Lung (tissue), 11 donors: ENCODE measurements at regions not wholly inside any gene's neighbourhood (a gene's known extent, or its start where the extent isn't known, plus 50 kb on each side); places are given as distances from the start of the nearest gene placed in this dataset.

Experiments used
- ATAC-seq: fragments of 200-7000 bp; cut with Tn5 transposase; one replicate; pipeline ENCODE4 v1.9.1; 2020; ENCODE audit warnings: moderate number of reproducible peaks; ENCODE audit not compliant: insufficient read depth, low FRiP score
- DNase-seq, 3 donors: peaks; one replicate each; pipeline ENCODE4 v3.0.0-alpha.2; 2013 to 2017
- H3K27ac ChIP-seq, 2 donors: one replicate each; pipeline ENCODE4 v1.5.1; 2013; ENCODE audit warnings: mild to moderate bottlenecking in 2 of 2, moderate library complexity in 2 of 2, control low read depth in 1 of 2, inconsistent platforms in 1 of 2, low read depth in 1 of 2, low read length in 1 of 2
- H3K27me3 ChIP-seq, 3 donors: one replicate each; pipeline ENCODE4 v1.5.1; 2013; ENCODE audit warnings: low read length in 2 of 3; ENCODE audit not compliant: control insufficient read depth in 3 of 3, insufficient read depth in 3 of 3
- H3K36me3 ChIP-seq, 4 donors: one replicate each; pipeline ENCODE4 v1.5.1; 2013; ENCODE audit warnings: low read length in 4 of 4, mild to moderate bottlenecking in 1 of 4, moderate library complexity in 1 of 4; ENCODE audit not compliant: control insufficient read depth in 4 of 4, insufficient read depth in 4 of 4
- H3K4me1 ChIP-seq, 5 donors: one replicate each; pipeline ENCODE4 v1.5.1; 2013; ENCODE audit warnings: low read length in 5 of 5, mild to moderate bottlenecking in 2 of 5, moderate library complexity in 1 of 5; ENCODE audit not compliant: control insufficient read depth in 5 of 5, insufficient read depth in 5 of 5
- H3K4me3 ChIP-seq: one replicate; pipeline ENCODE4 v1.5.1; 2013; ENCODE audit warnings: mild to moderate bottlenecking, control low read depth, moderate library complexity
- H3K9ac ChIP-seq, 2 donors: one replicate each; pipeline ENCODE4 v1.5.1; 2013; ENCODE audit warnings: low read length in 2 of 2, control low read depth in 1 of 2; ENCODE audit not compliant: insufficient read depth in 1 of 2
- H3K9me3 ChIP-seq, 4 donors: one replicate each; pipeline ENCODE4 v1.5.1; 2013; ENCODE audit warnings: low read length in 3 of 4, mild to moderate bottlenecking in 1 of 4, moderate library complexity in 1 of 4; ENCODE audit not compliant: control insufficient read depth in 4 of 4, insufficient read depth in 3 of 4
- WGBS, 2 donors: extraction: QIAGEN DNeasy Blood & Tissue Kit; methylation state at CpG; one replicate each; pipeline ENCODE4 v1.1.7; 2013; 5-methylcytosine and 5-hydroxymethylcytosine counted together
- TF ChIP-seq, protein P1 (sequence below): IDR thresholded peaks from 2 replicates; pipeline ENCODE4 v1.5.1; 2012; ENCODE audit warnings: mild to moderate bottlenecking; ENCODE audit errors: control extremely low read depth, extremely low read depth
- donor health status: control.
- donor health status: control.
- donor health status: Bipolar disorder and iron deficiency.
- donor health status: healthy.
- donor health status: DM: yes; HTN: yes; CAD: no.

DNA sequence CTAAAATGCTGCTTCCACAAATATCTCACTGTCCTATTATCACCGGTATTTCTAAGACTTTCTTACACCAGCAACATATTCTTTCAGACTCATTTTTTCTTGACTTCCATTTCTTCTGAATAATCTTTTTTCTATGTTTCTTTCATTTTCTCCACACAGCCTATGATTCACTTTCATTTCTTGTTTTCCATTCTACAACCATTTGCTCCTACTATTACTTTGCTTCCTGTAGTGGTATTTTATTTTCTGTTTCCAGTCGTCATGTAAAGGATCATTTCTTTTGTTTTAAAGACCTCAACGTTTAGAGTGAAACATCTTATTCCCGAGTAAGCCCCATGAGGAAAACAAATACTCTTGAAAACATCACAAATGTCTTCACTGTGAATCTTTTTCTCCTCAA is 182.2 kb upstream of the MDGA2 start:
- DNase-seq: no peak
- Histone ChIP-seq H3K27ac (no peak overlapping the region), H3K4me3 (no peak overlapping the region), H3K9me3 (no peaks in the 10 kb centered on the region), H3K9ac (no peak overlapping the region), H3K36me3 (no peaks in the 10 kb centered on the region), H3K4me1 (no peaks in the 10 kb centered on the region), H3K27me3 (no peaks in the 10 kb centered on the region)
- TF ChIP-seq, protein P1, sequence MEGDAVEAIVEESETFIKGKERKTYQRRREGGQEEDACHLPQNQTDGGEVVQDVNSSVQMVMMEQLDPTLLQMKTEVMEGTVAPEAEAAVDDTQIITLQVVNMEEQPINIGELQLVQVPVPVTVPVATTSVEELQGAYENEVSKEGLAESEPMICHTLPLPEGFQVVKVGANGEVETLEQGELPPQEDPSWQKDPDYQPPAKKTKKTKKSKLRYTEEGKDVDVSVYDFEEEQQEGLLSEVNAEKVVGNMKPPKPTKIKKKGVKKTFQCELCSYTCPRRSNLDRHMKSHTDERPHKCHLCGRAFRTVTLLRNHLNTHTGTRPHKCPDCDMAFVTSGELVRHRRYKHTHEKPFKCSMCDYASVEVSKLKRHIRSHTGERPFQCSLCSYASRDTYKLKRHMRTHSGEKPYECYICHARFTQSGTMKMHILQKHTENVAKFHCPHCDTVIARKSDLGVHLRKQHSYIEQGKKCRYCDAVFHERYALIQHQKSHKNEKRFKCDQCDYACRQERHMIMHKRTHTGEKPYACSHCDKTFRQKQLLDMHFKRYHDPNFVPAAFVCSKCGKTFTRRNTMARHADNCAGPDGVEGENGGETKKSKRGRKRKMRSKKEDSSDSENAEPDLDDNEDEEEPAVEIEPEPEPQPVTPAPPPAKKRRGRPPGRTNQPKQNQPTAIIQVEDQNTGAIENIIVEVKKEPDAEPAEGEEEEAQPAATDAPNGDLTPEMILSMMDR: no peak
- no peak for ATAC-seq
- WGBS, 2 donors: 76 to 83% methylated on average over 4 of the region's 4 CpGs

DNA sequence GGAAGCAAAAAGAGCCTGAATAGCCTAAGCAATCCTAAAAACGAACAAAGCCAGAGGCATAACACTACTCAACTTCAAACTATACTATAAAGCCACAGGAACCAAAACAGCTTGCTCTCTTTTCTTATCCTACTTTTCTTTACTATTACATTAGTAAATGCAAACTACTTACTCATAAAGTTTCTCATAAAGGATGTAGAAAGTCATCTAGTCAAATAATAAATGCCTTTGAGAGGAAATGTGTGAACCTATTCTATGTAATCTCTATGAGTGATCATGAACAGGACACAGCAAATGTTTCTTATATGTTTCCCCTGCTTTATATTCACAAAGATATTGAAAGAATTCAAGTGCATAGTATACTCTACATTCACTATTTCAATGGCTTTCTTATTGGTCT is 176.9 kb upstream of the MDGA2 start:
- no peaks in the 10 kb centered on the region for H3K27me3 ChIP-seq
- H3K4me1 ChIP-seq: no peaks in the 10 kb centered on the region
- TF ChIP-seq, protein P1: no peak
- H3K4me3 ChIP-seq: no peak overlapping the region
- H3K36me3 ChIP-seq: no peaks in the 10 kb centered on the region
- 0% methylated on average over 1 of the region's 1 CpG for WGBS, 2 donors
- no peak for DNase-seq
- no peaks in the 10 kb centered on the region for H3K9me3 ChIP-seq
- no peak overlapping the region for H3K9ac ChIP-seq
- no peak overlapping the region for H3K27ac ChIP-seq
- no peak for ATAC-seq

DNA sequence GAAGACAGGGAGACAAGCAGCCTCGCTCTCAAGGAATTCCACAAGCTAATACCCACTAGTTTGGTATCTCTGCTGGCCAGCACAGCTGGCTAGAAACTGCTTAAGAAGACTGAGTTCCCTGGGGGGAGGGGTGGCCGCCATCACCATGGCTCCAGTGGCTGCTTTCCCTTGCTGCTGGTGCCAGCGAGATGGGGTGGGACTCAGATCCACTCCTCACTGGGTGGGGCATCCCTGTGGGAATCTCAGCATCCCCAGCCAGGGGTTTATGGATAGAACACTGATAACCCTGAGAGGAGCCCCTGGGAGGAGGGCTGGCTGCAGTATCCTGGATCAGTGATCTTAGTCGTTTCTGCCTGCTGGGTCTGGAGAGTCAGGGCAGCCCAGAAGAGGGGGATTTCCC is 170.6 kb upstream of the MDGA2 start:
- H3K4me1 ChIP-seq: no peaks in the 10 kb centered on the region
- no peak overlapping the region for H3K27ac ChIP-seq
- no peak overlapping the region for H3K4me3 ChIP-seq
- TF ChIP-seq, protein P1: no peak
- no peaks in the 10 kb centered on the region for H3K27me3 ChIP-seq
- WGBS, 2 donors: 72 to 87% methylated on average over 3 to 4 of the region's 4 CpGs
- H3K9me3 ChIP-seq: peaks cover 0 to 8% (median 0%) of the 10 kb centered on the region in 4 donors
- H3K36me3 ChIP-seq: no peaks in the 10 kb centered on the region
- DNase-seq: no peak
- no peak overlapping the region for H3K9ac ChIP-seq
- no peak for ATAC-seq

DNA sequence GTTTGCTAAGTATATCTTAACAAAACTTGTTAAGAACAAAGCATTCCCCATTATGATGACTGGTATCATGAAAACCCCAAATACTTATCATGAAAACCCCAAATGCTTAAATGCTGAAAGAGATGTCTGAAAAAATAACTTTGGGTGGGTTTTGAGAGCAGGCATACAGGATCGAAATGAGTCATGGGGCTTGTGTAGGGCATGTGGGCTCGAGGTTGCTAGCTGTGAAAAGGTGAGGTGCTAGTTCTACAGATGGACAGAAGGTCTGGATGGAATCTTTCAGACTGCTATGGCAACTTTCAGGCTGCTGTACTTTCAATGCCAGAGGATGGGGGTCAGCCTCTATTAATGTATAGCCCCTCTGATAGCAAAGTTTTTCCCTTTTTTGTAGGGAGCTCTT is 167.8 kb upstream of the MDGA2 start:
- Histone ChIP-seq H3K9ac (no peak overlapping the region), H3K27ac (no peak overlapping the region), H3K36me3 (no peaks in the 10 kb centered on the region), H3K4me3 (no peak overlapping the region), H3K27me3 (no peaks in the 10 kb centered on the region), H3K4me1 (no peaks in the 10 kb centered on the region), H3K9me3 (peaks cover 0 to 8% (median 0%) of the 10 kb centered on the region in 4 donors)
- TF ChIP-seq, protein P1: no peak
- WGBS, 2 donors: 89% methylated on average over 2 of the region's 2 CpGs
- ATAC-seq (no peak), DNase-seq (no peak)
